Testis (tissue), 2 donors: ENCODE measurements at regions not wholly inside any gene's neighbourhood (a gene's known extent, or its start where the extent isn't known, plus 50 kb on each side); places are given as distances from the start of the nearest gene placed in this dataset.
"Not testable (repeated sequence)": the region's sequence is repeated elsewhere in the genome, so short reads cannot be mapped to it uniquely, and the experiment has no call there.

Source experiments
- DNase-seq: peaks from one replicate; pipeline ENCODE4 v3.0.0-alpha.2; 2019
- H3K27ac ChIP-seq, 2 donors: fragments of 200-600 bp; sonication (generic); one replicate each; pipeline ENCODE4 v1.5.1; 2019
- H3K27me3 ChIP-seq: fragments of 200-600 bp; sonication (generic); one replicate; pipeline ENCODE4 v1.5.1; 2019
- H3K36me3 ChIP-seq: fragments of 200-600 bp; sonication (generic); one replicate; pipeline ENCODE4 v1.5.1; 2017; ENCODE audit warnings: low read depth; ENCODE audit errors: missing control alignments
- H3K4me1 ChIP-seq: fragments of 200-600 bp; sonication (generic); one replicate; pipeline ENCODE4 v1.5.1; 2019
- H3K4me3 ChIP-seq, 2 donors: fragments of 200-600 bp; sonication (generic); one replicate each; pipeline ENCODE4 v1.5.1; 2017 to 2019
- H3K9me3 ChIP-seq: fragments of 200-600 bp; sonication (generic); one replicate; pipeline ENCODE4 v1.5.1; 2017
- CTCF ChIP-seq, 3 experiments: fragments of 450-650 bp in 2 of 3; fragments of 200-600 bp in 1 of 3; sonication (generic) in 1 of 3; IDR thresholded peaks; one replicate each; pipeline ENCODE4 v1.5.1; 2016 to 2019; ENCODE audit warnings: antibody characterized with exemption in 3 of 3, mild to moderate bottlenecking in 2 of 3, moderate library complexity in 1 of 3
- POLR2A ChIP-seq: fragments of 450-650 bp; IDR thresholded peaks from one replicate; pipeline ENCODE4 v1.6.1; 2017; ENCODE audit warnings: antibody characterized with exemption, mild to moderate bottlenecking, moderate library complexity
- WGBS, 2 donors: methylation state at CpG; one replicate each; pipeline ENCODE4 v1.1.5; 2018; 5-methylcytosine and 5-hydroxymethylcytosine counted together
- intact Hi-C: fragments of 100-400 bp; cut with DNase I; formaldehyde crosslinking; loops from one replicate; pipeline ENCODE4 v1.15.1; 2023; ENCODE audit warnings: low total_unique reads

GRCh38 chr6:15941168-15941567 is 187.7 kb upstream of the MYLIP start:
- intact Hi-C loops: no loop called here
- H3K27ac ChIP-seq: no peak overlapping the region
- TF ChIP-seq CTCF (IDR thresholded peaks at IDR 0.05) (no peak), POLR2A (no peak)
- no peak overlapping the region for H3K4me3 ChIP-seq
- no peaks in the 10 kb centered on the region for H3K4me1 ChIP-seq
- DNase-seq: no peak
- H3K36me3 ChIP-seq: no peaks in the 10 kb centered on the region
- WGBS, 2 donors: 90 to 91% methylated on average over 2 of the region's 2 CpGs
- H3K27me3 ChIP-seq: no peaks in the 10 kb centered on the region
- H3K9me3 ChIP-seq: no peaks in the 10 kb centered on the region

GRCh38 chr6:15938107-15938506 is 190.8 kb upstream of the MYLIP start:
- 73 to 92% methylated on average over 3 of the region's 3 CpGs for WGBS, 2 donors
- H3K4me3 ChIP-seq: no peak overlapping the region
- H3K27ac ChIP-seq: no peak overlapping the region
- no peaks in the 10 kb centered on the region for H3K4me1 ChIP-seq
- DNase-seq: no peak
- H3K36me3 ChIP-seq: no peaks in the 10 kb centered on the region
- H3K9me3 ChIP-seq: no peaks in the 10 kb centered on the region
- intact Hi-C loops: no loop called here
- no peaks in the 10 kb centered on the region for H3K27me3 ChIP-seq
- no peak for TF ChIP-seq CTCF (IDR thresholded peaks at IDR 0.05)

GRCh38 chr6:15937602-15938001 is 191.3 kb upstream of the MYLIP start:
- H3K4me3 ChIP-seq: no peak overlapping the region
- intact Hi-C loops: no loop called here

GRCh38 chr6:15936503-15936902 is 192.4 kb upstream of the MYLIP start:
- H3K4me3 ChIP-seq: no peak overlapping the region
- DNase-seq: no peak
- H3K9me3 ChIP-seq: no peaks in the 10 kb centered on the region
- 83 to 100% methylated on average over 1 of the region's 1 CpG for WGBS, 2 donors
- intact Hi-C loops: no loop called here
- no peaks in the 10 kb centered on the region for H3K27me3 ChIP-seq
- H3K27ac ChIP-seq: no peak overlapping the region
- no peaks in the 10 kb centered on the region for H3K36me3 ChIP-seq
- H3K4me1 ChIP-seq: no peaks in the 10 kb centered on the region
- TF ChIP-seq POLR2A (no peak), CTCF (IDR thresholded peaks at IDR 0.05) (no peak)

More at GRCh38 chr6:15937602-15938001, 191.3 kb upstream of the MYLIP start:
- H3K27ac ChIP-seq: no peak overlapping the region
- H3K36me3 ChIP-seq: no peaks in the 10 kb centered on the region
- DNase-seq: no peak
- WGBS, 2 donors: 88 to 93% methylated on average over 3 of the region's 3 CpGs
- H3K27me3 ChIP-seq: no peaks in the 10 kb centered on the region
- TF ChIP-seq POLR2A (no peak), CTCF (IDR thresholded peaks at IDR 0.05) (no peak)
- H3K9me3 ChIP-seq: no peaks in the 10 kb centered on the region
- no peaks in the 10 kb centered on the region for H3K4me1 ChIP-seq

- H3K36me3 ChIP-seq: no peaks in the 10 kb centered on the region
- H3K4me3 ChIP-seq: no peak overlapping the region
- H3K27ac ChIP-seq: no peak overlapping the region
- DNase-seq: no peak
- TF ChIP-seq CTCF (IDR thresholded peaks at IDR 0.05) (no peak), POLR2A (no peak)
- no peaks in the 10 kb centered on the region for H3K4me1 ChIP-seq
- no peaks in the 10 kb centered on the region for H3K27me3 ChIP-seq
- 89 to 95% methylated on average over 1 of the region's 1 CpG for WGBS, 2 donors
- intact Hi-C loops: no loop called here
- no peaks in the 10 kb centered on the region for H3K9me3 ChIP-seq
These were observed 193.2 kb upstream of the MYLIP start for GRCh38 chr6:15935661-15936060.

- H3K27ac ChIP-seq, H3K36me3 ChIP-seq, H3K9me3 ChIP-seq, H3K4me1 ChIP-seq, H3K4me3 ChIP-seq, H3K27me3 ChIP-seq, DNase-seq, intact Hi-C loops: not testable (repeated sequence)
- WGBS, 2 donors: 83 to 94% methylated on average over 6 of the region's 6 CpGs
These were observed 197.2 kb upstream of the MYLIP start for GRCh38 chr6:15931697-15932096.
